ENCODE measurements at regions not wholly inside any gene's neighbourhood (a gene's known extent, or its start where the extent isn't known, plus 50 kb on each side); places are given as distances from the start of the nearest gene placed in this dataset.
"Not testable (repeated sequence)": the region's sequence is repeated elsewhere in the genome, so short reads cannot be mapped to it uniquely, and the experiment has no call there.

GRCh38 chr1:172727275-172727857 is 68.5 kb downstream of the FASLG start:
- DNase-seq (ENCODE audit: low read depth, low spot score): no peak
- Histone ChIP-seq H3K9me3 (ENCODE audit: low read depth, low read length) (no peaks in the 10 kb centered on the region), H3K27ac (no peak overlapping the region), H3K9ac (ENCODE audit: insufficient read length) (no peak overlapping the region), H3K4me3 (no peak overlapping the region), H3K36me3 (ENCODE audit: insufficient read depth, low read length) (no peaks in the 10 kb centered on the region)
- TF ChIP-seq FOXP2 (optimal IDR thresholded peaks at IDR 0.05; ENCODE audit: control extremely low read depth, extremely low read length, insufficient read depth) (no peak), POLR2AphosphoS5 (IDR thresholded peaks at IDR 0.05; ENCODE audit: borderline replicate concordance, low read depth, low read length) (no peak), EZH2 (IDR thresholded peaks at IDR 0.05) (no peak)

GRCh38 chr1:172727956-172728603 is 69.2 kb downstream of the FASLG start:
- no peak overlapping the region for H3K4me3 ChIP-seq
- H3K9me3 ChIP-seq (ENCODE audit: low read depth, low read length): no peaks in the 10 kb centered on the region
- H3K27ac ChIP-seq: no peak overlapping the region
- DNase-seq (ENCODE audit: low read depth, low spot score): no peak
- TF ChIP-seq EZH2 (IDR thresholded peaks at IDR 0.05) (no peak), FOXP2 (optimal IDR thresholded peaks at IDR 0.05; ENCODE audit: control extremely low read depth, extremely low read length, insufficient read depth) (no peak), POLR2AphosphoS5 (IDR thresholded peaks at IDR 0.05; ENCODE audit: borderline replicate concordance, low read depth, low read length) (no peak)
- no peak overlapping the region for H3K9ac ChIP-seq (ENCODE audit: insufficient read length)
- H3K36me3 ChIP-seq (ENCODE audit: insufficient read depth, low read length): no peaks in the 10 kb centered on the region

GRCh38 chr1:172728705-172729104 is 69.8 kb downstream of the FASLG start:
- not testable (repeated sequence) for H3K36me3 ChIP-seq (ENCODE audit: insufficient read depth, low read length); DNase-seq (ENCODE audit: low read depth, low spot score); H3K4me3 ChIP-seq; H3K27ac ChIP-seq; H3K9ac ChIP-seq (ENCODE audit: insufficient read length); H3K9me3 ChIP-seq (ENCODE audit: low read depth, low read length)

- no peaks in the 10 kb centered on the region for H3K36me3 ChIP-seq (ENCODE audit: insufficient read depth, low read length)
- DNase-seq (ENCODE audit: low read depth, low spot score): no peak
- H3K27ac ChIP-seq: no peak overlapping the region
- TF ChIP-seq POLR2AphosphoS5 (IDR thresholded peaks at IDR 0.05; ENCODE audit: borderline replicate concordance, low read depth, low read length) (no peak), EZH2 (IDR thresholded peaks at IDR 0.05) (no peak), FOXP2 (optimal IDR thresholded peaks at IDR 0.05; ENCODE audit: control extremely low read depth, extremely low read length, insufficient read depth) (no peak)
- H3K9me3 ChIP-seq (ENCODE audit: low read depth, low read length): no peaks in the 10 kb centered on the region
- no peak overlapping the region for H3K4me3 ChIP-seq
- H3K9ac ChIP-seq (ENCODE audit: insufficient read length): no peak overlapping the region
Observed at GRCh38 chr1:172732427-172732826, 73.5 kb downstream of the FASLG start.

- no peak overlapping the region for H3K27ac ChIP-seq
Observed at GRCh38 chr1:172733815-172734214, 74.9 kb downstream of the FASLG start.

GRCh38 chr1:172738389-172738788 is 79.5 kb downstream of the FASLG start:
- H3K9ac ChIP-seq (ENCODE audit: insufficient read length): no peak overlapping the region
- H3K4me3 ChIP-seq: no peak overlapping the region
- no peaks in the 10 kb centered on the region for H3K9me3 ChIP-seq (ENCODE audit: low read depth, low read length)
- H3K36me3 ChIP-seq (ENCODE audit: insufficient read depth, low read length): no peaks in the 10 kb centered on the region
- H3K27ac ChIP-seq: no peak overlapping the region
- TF ChIP-seq POLR2AphosphoS5 (IDR thresholded peaks at IDR 0.05; ENCODE audit: borderline replicate concordance, low read depth, low read length) (no peak), FOXP2 (optimal IDR thresholded peaks at IDR 0.05; ENCODE audit: control extremely low read depth, extremely low read length, insufficient read depth) (no peak), EZH2 (IDR thresholded peaks at IDR 0.05) (no peak)
- no peak for DNase-seq (ENCODE audit: low read depth, low spot score)

More at GRCh38 chr1:172733815-172734214, 74.9 kb downstream of the FASLG start:
- Histone ChIP-seq H3K4me3 (no peak overlapping the region), H3K36me3 (ENCODE audit: insufficient read depth, low read length) (no peaks in the 10 kb centered on the region), H3K9me3 (ENCODE audit: low read depth, low read length) (no peaks in the 10 kb centered on the region), H3K9ac (ENCODE audit: insufficient read length) (no peak overlapping the region)
- TF ChIP-seq POLR2AphosphoS5 (IDR thresholded peaks at IDR 0.05; ENCODE audit: borderline replicate concordance, low read depth, low read length): no peak
- no peak for TF ChIP-seq EZH2 (IDR thresholded peaks at IDR 0.05)
- TF ChIP-seq FOXP2 (optimal IDR thresholded peaks at IDR 0.05; ENCODE audit: control extremely low read depth, extremely low read length, insufficient read depth): no peak
- DNase-seq (ENCODE audit: low read depth, low spot score): no peak

- H3K4me3 ChIP-seq: no peak overlapping the region
- no peak overlapping the region for H3K27ac ChIP-seq
- H3K9me3 ChIP-seq (ENCODE audit: low read depth, low read length): no peaks in the 10 kb centered on the region
- TF ChIP-seq POLR2AphosphoS5 (IDR thresholded peaks at IDR 0.05; ENCODE audit: borderline replicate concordance, low read depth, low read length) (no peak), FOXP2 (optimal IDR thresholded peaks at IDR 0.05; ENCODE audit: control extremely low read depth, extremely low read length, insufficient read depth) (no peak), EZH2 (IDR thresholded peaks at IDR 0.05) (no peak)
- H3K36me3 ChIP-seq (ENCODE audit: insufficient read depth, low read length): no peaks in the 10 kb centered on the region
- H3K9ac ChIP-seq (ENCODE audit: insufficient read length): no peak overlapping the region
- DNase-seq (ENCODE audit: low read depth, low spot score): no peak
Observed at GRCh38 chr1:172742599-172743500, 83.9 kb downstream of the FASLG start.

GRCh38 chr1:172745014-172745413 is 86.1 kb downstream of the FASLG start:
- Histone ChIP-seq H3K27ac (no peak overlapping the region), H3K4me3 (no peak overlapping the region), H3K9me3 (ENCODE audit: low read depth, low read length) (no peaks in the 10 kb centered on the region), H3K36me3 (ENCODE audit: insufficient read depth, low read length) (no peaks in the 10 kb centered on the region), H3K9ac (ENCODE audit: insufficient read length) (no peak overlapping the region)
- no peak for TF ChIP-seq POLR2AphosphoS5 (IDR thresholded peaks at IDR 0.05; ENCODE audit: borderline replicate concordance, low read depth, low read length)
- no peak for TF ChIP-seq EZH2 (IDR thresholded peaks at IDR 0.05)
- TF ChIP-seq FOXP2 (optimal IDR thresholded peaks at IDR 0.05; ENCODE audit: control extremely low read depth, extremely low read length, insufficient read depth): no peak
- DNase-seq (ENCODE audit: low read depth, low spot score): peak; percentile 30

Measured in SK-N-MC (cell line).